ENCODE measurements at regions not wholly inside any gene's neighbourhood (a gene's known extent, or its start where the extent isn't known, plus 50 kb on each side); places are given as distances from the start of the nearest gene placed in this dataset.
"Not testable (repeated sequence)": the region's sequence is repeated elsewhere in the genome, so short reads cannot be mapped to it uniquely, and the experiment has no call there.

DNA sequence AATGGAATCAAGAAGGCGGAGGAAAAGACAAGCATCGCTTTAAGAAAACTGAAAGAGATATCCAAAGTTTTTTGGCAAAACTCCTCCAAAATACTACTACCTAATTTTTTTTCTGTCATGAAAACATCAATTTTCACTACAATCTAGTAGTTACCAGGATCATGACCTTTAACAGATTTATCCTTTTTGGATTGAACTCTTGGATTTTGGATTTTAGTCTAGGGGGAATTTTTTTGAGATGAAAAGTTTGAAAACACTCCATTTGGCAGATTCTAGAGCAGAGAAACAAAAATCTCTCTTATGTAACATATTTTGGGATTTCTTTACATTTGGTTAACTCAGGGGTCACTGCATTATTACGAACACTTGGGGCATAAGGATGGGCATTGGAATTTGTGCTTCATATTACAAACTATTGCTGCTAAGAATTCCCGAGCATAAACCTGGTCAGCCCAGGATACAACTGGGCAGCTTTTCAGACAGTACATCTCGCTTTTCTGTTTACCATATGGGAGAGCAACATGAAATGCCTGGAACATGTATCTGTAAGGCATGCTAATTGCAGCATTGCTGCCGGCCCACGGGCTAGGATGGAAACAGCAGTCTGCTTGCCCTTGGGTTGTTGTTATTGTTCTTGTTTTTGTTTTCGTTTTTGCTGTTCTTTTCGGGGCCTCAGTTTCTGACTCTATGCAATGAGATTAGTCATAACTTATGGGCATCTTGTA is 264.3 kb downstream of the RHOU start:
- no peak for DNase-seq (ENCODE audit: low spot score in 2 of 2)
- Histone ChIP-seq H3K4me3 (no peak overlapping the region), H3K9me3 (no peaks in the 10 kb centered on the region), H3K4me1 (0 out of 2 replicates have a peak, but pooled peaks cover 2% of the 10 kb centered on the region), H3K36me3 (replicated peaks) (no peaks in the 10 kb centered on the region), H3K27me3 (ENCODE audit: low read depth) (no peaks in the 10 kb centered on the region)
- in situ Hi-C loops (cut with MboI; ENCODE audit: low sequenced_read_pairs), result no loop called here

DNA sequence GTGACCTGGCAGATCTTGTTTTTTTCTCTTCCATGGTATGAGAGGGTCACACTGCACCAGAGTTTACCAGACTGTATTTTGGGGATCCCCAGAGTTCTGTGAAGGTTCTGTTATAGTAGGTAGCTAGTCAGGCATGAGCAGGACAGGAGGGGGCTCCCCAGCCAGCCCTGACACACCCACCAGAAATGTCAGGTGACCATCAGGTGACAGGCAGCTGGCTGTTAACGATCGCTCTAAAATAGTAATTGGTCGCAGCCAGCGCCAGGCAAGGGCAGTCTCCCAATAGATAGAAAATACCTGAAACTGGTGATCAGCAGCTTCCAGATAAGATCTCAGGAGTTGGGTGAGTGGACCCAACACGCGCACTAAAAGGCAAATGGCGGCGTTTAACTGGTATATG is 264.9 kb downstream of the RHOU start:
- no peaks in the 10 kb centered on the region for H3K9me3 ChIP-seq
- H3K27me3 ChIP-seq (ENCODE audit: low read depth), result no peaks in the 10 kb centered on the region
- 0 out of 2 replicates have a peak, but pooled peaks cover 2% of the 10 kb centered on the region for H3K4me1 ChIP-seq
- H3K4me3 ChIP-seq, result no peak overlapping the region
- DNase-seq (ENCODE audit: low spot score in 2 of 2), result no peak
- no peaks in the 10 kb centered on the region for H3K36me3 ChIP-seq (replicated peaks)
- in situ Hi-C loops (cut with MboI; ENCODE audit: low sequenced_read_pairs), result no loop called here

DNA sequence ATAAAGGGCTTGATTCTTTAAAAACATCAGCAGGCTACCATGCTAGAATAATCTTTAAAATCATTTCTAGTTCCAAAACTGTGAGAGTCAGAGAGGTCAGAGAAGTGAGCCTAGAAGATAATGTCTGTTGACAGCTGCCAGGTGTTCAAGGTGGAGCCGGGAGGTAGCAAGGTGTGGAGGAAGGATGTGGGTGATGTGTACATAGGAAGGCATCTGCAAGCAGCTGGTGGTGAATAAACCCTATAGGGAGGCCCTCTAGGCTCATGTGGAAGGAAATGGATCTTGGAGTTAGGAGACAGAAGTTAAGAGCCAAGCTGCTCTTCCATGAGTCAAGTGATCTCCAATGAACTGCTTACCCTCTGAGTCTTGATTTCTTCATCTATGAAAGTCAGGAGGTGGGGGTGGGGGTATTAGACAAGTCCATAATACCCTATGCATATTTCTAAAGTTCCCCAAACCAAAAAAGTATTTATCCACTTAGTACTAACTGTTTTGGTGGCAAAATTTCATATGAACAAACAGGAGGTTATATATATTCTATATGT is 266.3 kb downstream of the RHOU start:
- Histone ChIP-seq H3K4me1 (0 out of 2 replicates have a peak, but pooled peaks cover 2% of the 10 kb centered on the region), H3K4me3 (no peak overlapping the region), H3K27me3 (ENCODE audit: low read depth) (no peaks in the 10 kb centered on the region), H3K36me3 (replicated peaks) (no peaks in the 10 kb centered on the region), H3K9me3 (no peaks in the 10 kb centered on the region)
- no peak for DNase-seq (ENCODE audit: low spot score in 2 of 2)
- in situ Hi-C loops (cut with MboI; ENCODE audit: low sequenced_read_pairs), result no loop called here

DNA sequence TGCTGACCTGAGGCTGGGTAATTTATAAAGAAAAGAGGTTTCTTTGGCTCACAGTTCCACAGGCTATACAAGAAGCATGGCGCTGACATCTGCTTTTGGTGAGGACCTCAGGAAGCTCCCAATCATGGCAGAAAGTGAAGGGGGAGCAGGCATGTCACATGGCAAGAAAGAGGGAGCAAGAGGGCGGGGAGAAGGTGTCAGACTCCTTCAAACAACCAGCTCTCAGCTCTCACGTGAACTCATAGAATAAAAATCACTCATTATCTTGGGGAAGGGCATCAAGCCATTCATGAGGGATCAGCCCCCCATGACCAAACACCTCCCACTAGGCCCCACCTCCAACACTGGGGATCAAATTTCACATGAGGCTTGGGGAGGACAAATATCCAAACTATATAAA is 266.8 kb downstream of the RHOU start:
- Histone ChIP-seq H3K27me3 (ENCODE audit: low read depth) (no peaks in the 10 kb centered on the region), H3K4me1 (0 out of 2 replicates have a peak, but pooled peaks cover 2% of the 10 kb centered on the region), H3K4me3 (no peak overlapping the region), H3K9me3 (no peaks in the 10 kb centered on the region), H3K36me3 (replicated peaks) (no peaks in the 10 kb centered on the region)
- DNase-seq (ENCODE audit: low spot score in 2 of 2), result no peak
- in situ Hi-C loops (cut with MboI; ENCODE audit: low sequenced_read_pairs), result no loop called here

DNA sequence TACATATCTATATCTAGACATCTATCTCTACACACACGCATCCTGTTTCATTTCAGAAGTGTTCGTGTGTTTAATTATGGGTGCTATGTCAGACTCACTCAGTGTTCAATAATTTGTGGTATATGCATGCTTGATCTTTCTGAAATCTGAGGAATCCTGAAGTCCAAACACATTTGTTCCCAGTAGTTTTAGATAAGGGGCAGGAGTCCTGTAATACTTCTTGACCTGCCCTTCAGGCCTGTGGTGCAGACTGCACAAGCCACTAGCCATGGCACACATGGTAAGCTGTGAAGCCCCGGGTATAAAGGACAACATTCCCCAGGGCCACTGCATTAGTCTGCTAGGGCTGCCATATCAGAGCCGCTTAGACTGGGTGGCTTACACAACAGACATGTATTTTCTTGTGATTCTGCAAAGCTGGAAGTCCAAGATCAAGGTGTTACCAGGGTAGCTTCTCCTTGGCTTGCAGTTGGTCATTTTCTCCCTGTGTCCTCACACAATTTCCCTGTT is 267.2 kb downstream of the RHOU start:
- in situ Hi-C loops (cut with MboI; ENCODE audit: low sequenced_read_pairs), result no loop called here
- H3K9me3 ChIP-seq, result no peaks in the 10 kb centered on the region
- H3K4me1 ChIP-seq, result no peaks in the 10 kb centered on the region
- DNase-seq (ENCODE audit: low spot score in 2 of 2), result no peak
- H3K27me3 ChIP-seq (ENCODE audit: low read depth), result no peaks in the 10 kb centered on the region
- no peak overlapping the region for H3K4me3 ChIP-seq
- H3K36me3 ChIP-seq (replicated peaks), result no peaks in the 10 kb centered on the region

DNA sequence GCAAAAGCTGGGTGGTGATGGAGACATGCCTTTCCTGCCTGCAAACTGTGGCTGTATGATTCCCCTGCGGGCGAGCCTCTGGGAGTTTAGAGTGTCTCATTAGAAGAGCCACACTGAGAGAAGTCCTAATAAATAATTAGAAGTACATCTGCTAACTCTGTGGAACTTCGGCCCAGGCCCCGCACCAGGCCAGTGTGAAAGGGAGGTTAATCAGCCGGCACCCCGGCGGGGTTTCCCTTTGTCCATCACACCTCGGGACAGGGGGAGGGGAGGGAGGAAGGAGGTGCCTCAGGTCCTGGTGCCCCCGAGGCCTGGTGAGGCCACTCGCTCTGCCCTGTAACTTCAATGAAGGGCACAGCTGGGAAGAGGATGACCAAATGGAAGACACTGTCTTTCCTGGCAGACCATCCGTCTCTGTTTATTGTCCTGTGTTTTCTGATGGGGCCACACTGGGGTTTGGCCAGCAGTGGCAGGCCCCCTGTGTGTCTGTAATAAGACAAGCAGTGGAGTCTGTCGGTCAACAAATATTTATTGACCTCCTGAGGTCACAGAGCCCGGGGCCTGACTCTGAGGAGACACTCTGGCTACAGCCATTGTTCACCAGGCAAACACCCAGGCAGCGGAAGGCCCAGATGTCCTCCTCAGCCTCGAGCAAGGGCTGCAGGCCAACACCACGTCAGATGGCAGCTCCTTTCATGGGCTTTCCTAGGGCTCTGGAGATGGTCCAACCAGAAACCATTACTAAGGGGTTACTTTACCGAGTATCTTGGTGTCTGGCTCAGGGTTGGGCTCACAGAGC is 267.5 kb upstream of the RAB4A start:
- no peak for DNase-seq (ENCODE audit: low spot score in 2 of 2)
- in situ Hi-C loops (cut with MboI; ENCODE audit: low sequenced_read_pairs), result no loop called here
- Histone ChIP-seq H3K9me3 (no peaks in the 10 kb centered on the region), H3K4me1 (no peaks in the 10 kb centered on the region), H3K27me3 (ENCODE audit: low read depth) (no peaks in the 10 kb centered on the region), H3K4me3 (no peak overlapping the region), H3K36me3 (replicated peaks) (no peaks in the 10 kb centered on the region)

DNA sequence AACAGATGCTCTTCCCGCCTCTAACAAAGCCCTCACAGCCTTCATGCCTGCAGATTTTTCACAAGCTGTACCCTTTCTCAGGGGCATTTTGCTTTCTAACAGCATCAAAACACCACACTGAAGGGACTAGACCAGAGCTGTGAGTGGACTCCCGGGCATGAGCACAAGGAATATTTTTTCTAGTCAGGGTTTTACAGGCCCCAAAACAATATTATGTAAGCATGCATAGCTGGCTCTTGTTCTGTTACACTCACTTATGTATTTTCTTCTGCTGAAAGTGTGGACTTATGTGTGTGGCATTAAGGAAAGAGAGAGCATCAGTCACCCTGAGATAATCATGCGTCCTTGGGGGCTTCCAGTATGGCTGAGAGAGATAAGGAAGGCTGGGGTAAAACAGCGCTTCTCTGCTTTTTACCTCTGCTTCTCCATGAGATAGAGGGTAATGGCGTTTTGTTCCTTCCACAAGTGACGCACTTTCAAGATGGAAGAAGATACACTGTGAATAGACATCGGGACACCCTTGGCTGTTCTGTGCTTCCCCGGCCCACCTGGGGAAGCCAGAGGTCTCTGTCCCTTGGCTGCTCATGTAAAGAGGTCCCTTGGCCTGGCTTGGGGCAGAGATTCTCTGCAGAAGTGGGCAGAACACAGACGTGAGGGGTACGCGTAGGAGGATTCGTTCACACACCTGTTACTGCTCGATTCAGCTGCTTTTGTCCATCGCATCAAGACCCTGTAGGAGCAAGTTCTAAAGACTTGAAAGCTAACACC is 266.7 kb upstream of the RAB4A start:
- no peaks in the 10 kb centered on the region for H3K4me1 ChIP-seq
- in situ Hi-C loops (cut with MboI; ENCODE audit: low sequenced_read_pairs), result no loop called here
- H3K36me3 ChIP-seq (replicated peaks), result no peaks in the 10 kb centered on the region
- no peaks in the 10 kb centered on the region for H3K27me3 ChIP-seq (ENCODE audit: low read depth)
- no peak for DNase-seq (ENCODE audit: low spot score in 2 of 2)
- H3K4me3 ChIP-seq, result no peak overlapping the region
- H3K9me3 ChIP-seq, result no peaks in the 10 kb centered on the region

DNA sequence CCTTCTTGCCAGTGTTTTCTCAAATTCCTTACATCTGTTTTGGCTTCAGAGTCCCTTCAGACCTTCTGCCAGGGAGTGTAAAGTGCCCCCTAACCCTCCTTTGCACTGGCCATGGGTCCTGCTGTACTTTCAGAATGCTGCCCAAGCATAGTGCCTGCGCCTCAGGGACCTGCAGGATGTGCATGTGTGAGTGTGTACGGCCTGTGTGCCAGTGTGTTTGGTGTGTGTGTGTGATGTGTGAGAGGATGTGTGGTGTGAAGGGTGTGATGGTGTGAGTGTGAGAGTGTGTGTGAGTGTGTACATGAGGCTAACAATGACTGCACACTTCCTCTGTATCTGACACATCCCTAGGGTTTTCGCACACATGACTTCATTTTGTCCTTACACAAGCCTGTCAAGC is 265.8 kb upstream of the RAB4A start:
- no peaks in the 10 kb centered on the region for H3K36me3 ChIP-seq (replicated peaks)
- H3K4me1 ChIP-seq, result no peaks in the 10 kb centered on the region
- in situ Hi-C loops (cut with MboI; ENCODE audit: low sequenced_read_pairs), result no loop called here
- no peak for DNase-seq (ENCODE audit: low spot score in 2 of 2)
- H3K4me3 ChIP-seq, result no peak overlapping the region
- H3K27me3 ChIP-seq (ENCODE audit: low read depth), result no peaks in the 10 kb centered on the region
- no peaks in the 10 kb centered on the region for H3K9me3 ChIP-seq

DNA sequence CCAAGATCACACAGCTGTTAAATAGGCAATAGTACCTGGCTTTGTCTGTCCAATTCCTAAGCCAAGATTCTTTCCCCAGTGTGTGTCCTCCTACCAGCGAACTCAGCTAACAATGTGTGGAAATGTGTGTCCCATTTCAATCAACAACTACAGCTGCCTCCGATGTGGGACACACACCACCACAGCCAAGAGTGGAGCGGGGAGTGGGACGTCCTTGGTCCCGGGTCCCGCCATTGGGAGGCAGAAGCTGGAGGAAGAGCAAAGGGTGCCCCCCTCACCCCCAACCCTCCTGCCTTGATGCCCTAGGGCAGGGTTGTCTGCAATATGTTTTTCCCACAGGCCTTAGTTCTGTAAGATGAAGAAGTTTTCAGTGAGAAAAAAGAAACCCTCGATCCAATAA is 265.4 kb upstream of the RAB4A start:
- H3K4me1 ChIP-seq, result no peaks in the 10 kb centered on the region
- H3K9me3 ChIP-seq, result no peaks in the 10 kb centered on the region
- DNase-seq (ENCODE audit: low spot score in 2 of 2), result no peak
- in situ Hi-C loops (cut with MboI; ENCODE audit: low sequenced_read_pairs), result no loop called here
- no peak overlapping the region for H3K4me3 ChIP-seq
- no peaks in the 10 kb centered on the region for H3K36me3 ChIP-seq (replicated peaks)
- H3K27me3 ChIP-seq (ENCODE audit: low read depth), result no peaks in the 10 kb centered on the region

DNA sequence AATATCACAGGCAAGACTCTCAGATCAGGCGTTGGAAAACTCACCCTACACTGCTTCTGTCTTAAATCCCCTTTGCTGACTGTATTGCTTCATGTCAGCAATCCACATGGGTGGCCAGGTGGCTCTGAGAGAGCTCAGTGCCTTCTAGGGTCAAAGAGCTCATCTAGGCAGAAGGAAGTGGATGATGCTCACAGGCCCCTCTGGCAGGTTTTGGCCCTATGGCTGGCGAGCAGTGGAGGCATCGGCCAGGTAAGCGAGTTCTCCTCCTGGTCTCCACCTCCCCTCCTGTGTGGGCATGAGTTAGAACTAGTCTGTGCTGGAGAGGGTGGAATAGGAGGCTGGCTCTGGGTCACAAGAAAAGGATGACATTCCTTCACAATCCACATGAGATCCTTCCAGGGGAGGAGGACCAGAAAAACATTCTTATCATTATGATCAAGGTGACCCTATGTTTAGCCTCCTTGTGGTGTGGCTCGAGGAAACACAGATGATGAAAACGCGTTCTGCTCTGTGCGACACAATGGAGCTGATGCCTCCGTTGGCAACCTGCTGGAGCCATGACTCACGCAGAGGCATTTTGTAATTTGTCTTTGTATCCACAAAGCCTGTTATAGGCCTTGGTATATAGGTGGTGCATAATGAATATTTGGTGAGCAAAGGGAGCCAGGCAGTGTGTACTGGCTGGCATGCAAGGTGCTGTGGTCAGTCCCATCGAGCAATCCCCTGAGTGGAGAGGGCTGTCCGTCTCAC is 264.6 kb upstream of the RAB4A start:
- Histone ChIP-seq H3K4me1 (no peaks in the 10 kb centered on the region), H3K4me3 (no peak overlapping the region), H3K36me3 (replicated peaks) (no peaks in the 10 kb centered on the region), H3K27me3 (ENCODE audit: low read depth) (no peaks in the 10 kb centered on the region), H3K9me3 (no peaks in the 10 kb centered on the region)
- in situ Hi-C loops (cut with MboI; ENCODE audit: low sequenced_read_pairs), result no loop called here
- DNase-seq (ENCODE audit: low spot score in 2 of 2), result no peak

DNA sequence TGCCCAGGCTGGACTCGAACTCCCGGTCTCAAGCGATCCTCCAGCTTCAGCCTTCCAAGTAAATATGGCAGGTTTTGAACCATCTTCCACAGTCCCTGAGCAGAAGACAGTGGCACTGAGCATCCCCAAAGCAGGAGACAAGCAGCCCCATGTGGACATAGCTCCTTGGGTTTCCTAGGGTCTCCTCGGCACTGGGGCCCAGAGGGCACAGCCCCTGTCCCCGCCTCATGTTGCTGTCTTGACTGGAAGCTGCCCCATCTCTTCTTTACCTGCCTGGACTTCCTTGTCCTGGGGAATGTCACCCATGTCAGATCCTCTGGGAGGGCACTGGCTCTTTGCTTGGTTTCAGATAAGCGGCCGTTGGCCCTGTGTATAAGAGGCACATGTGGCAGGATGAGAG is 263.7 kb upstream of the RAB4A start:
- H3K4me1 ChIP-seq, result no peaks in the 10 kb centered on the region
- DNase-seq (ENCODE audit: low spot score in 2 of 2), result no peak
- H3K4me3 ChIP-seq, result no peak overlapping the region
- H3K9me3 ChIP-seq, result no peaks in the 10 kb centered on the region
- H3K36me3 ChIP-seq (replicated peaks), result no peaks in the 10 kb centered on the region
- in situ Hi-C loops (cut with MboI; ENCODE audit: low sequenced_read_pairs), result no loop called here
- H3K27me3 ChIP-seq (ENCODE audit: low read depth), result no peaks in the 10 kb centered on the region

DNA sequence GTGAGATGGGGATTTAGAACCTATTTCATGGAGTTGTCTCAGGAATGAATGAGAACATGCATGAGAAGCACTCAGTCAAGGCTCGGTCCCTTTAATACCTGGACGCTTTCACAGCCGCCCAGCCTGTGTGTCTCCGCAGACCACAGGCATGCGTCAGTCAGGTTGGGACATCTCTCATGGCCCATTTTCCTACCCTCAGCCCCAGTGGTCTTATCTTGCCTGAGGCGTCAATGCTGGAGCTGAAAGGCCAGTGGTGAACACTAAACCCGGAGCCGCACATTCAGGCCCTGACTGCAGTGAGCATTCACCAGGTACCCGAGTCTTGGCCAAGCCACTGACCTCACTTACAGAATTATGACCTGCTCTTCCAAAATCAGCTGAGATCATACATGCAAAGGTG is 263.2 kb upstream of the RAB4A start:
- no peaks in the 10 kb centered on the region for H3K36me3 ChIP-seq (replicated peaks)
- in situ Hi-C loops (cut with MboI; ENCODE audit: low sequenced_read_pairs), result no loop called here
- no peaks in the 10 kb centered on the region for H3K27me3 ChIP-seq (ENCODE audit: low read depth)
- no peak overlapping the region for H3K4me3 ChIP-seq
- no peaks in the 10 kb centered on the region for H3K4me1 ChIP-seq
- DNase-seq (ENCODE audit: low spot score in 2 of 2), result no peak
- H3K9me3 ChIP-seq, result no peaks in the 10 kb centered on the region

DNA sequence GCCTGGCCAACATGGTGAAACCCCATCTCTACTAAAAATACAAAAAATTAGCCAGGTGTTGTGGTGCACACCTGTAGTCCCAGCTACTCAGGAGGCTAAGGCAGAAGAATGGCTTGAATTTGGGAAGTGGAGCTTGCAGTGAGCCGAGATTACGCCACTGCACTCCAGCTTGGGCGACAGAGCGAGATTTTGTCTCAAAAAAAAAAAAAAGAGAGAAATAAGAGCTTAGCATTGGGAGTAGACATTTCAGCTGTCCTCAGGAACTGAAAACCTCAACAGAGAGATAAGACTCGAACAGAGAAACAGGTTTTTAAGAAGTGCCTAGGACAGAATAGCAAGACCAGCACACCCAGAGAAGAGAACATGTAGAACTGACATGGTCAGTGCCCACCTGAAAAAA is 262.6 kb upstream of the RAB4A start:
- DNase-seq (ENCODE audit: low spot score in 2 of 2); H3K4me3 ChIP-seq; in situ Hi-C loops (cut with MboI; ENCODE audit: low sequenced_read_pairs); H3K4me1 ChIP-seq; H3K9me3 ChIP-seq; H3K36me3 ChIP-seq (replicated peaks); H3K27me3 ChIP-seq (ENCODE audit: low read depth): not testable (repeated sequence)

Measured in HAP-1 (cell line).